ENCODE measurements at regions not wholly inside any gene's neighbourhood (a gene's known extent, or its start where the extent isn't known, plus 50 kb on each side); places are given as distances from the start of the nearest gene placed in this dataset.
"Not testable (repeated sequence)": the region's sequence is repeated elsewhere in the genome, so short reads cannot be mapped to it uniquely, and the experiment has no call there.

DNA sequence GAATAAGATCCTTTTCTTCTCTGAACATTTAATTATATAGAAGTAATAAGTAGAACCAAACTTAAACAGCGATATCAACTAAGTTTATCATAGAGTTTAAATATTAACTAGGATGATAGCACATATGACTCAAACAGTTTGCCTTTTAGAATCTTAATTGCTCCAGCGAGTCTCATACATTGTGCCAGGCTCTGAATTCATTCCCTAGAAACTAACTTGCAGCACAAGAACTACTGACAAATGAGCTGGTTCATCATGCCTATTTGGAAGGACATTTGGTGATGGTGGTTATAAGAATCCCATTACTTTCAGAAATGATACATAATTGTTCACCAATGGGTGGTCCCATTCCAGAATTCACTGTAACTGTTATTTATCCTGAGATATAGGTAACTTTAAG, 1026.6 kb upstream of the DDX18 start:
- ATAC-seq, result no peak
- Mint-ChIP-seq H3K27ac (no peak overlapping the region), H3K4me3 (no peak overlapping the region), H3K4me1 (no peaks in the 10 kb centered on the region), H3K27me3 (no peaks in the 10 kb centered on the region), H3K9me3 (ENCODE audit: low read depth) (no peaks in the 10 kb centered on the region), H3K36me3 (ENCODE audit: low read depth) (no peaks in the 10 kb centered on the region)
- POLR2A ChIA-PET, result no interaction called here
- intact Hi-C loops (cut with DNase I, micrococcal nuclease), result no loop called here
- CTCF ChIA-PET, result no interaction called here
- DNase-seq, result no peak

DNA sequence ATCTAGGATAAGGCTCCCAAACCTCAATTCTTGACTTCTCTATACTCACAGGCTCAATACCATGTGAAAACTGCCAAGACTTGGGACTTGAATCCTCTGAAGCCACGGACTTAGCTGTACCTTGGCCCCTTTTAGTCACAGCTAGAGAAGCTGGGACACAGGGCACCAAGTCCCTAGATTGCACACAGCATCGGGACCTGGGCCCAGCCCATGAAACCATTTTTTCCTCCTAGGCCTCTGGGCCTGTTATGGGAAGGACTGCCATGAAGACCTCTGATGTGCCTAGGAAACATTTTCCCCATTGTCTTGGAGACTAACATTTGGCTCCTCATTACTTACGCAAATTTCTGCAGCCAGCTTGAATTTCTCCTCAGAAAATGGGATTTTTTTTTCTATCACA, 1011.8 kb upstream of the DDX18 start:
- DNase-seq, result no peak
- Mint-ChIP-seq H3K4me3 (no peak overlapping the region), H3K9me3 (ENCODE audit: low read depth) (peaks cover 23% of the 10 kb centered on the region), H3K27me3 (no peaks in the 10 kb centered on the region), H3K36me3 (ENCODE audit: low read depth) (no peaks in the 10 kb centered on the region), H3K27ac (no peak overlapping the region), H3K4me1 (no peaks in the 10 kb centered on the region)
- intact Hi-C loops (cut with DNase I, micrococcal nuclease), result no loop called here
- POLR2A ChIA-PET, result no interaction called here
- no peak for ATAC-seq
- CTCF ChIA-PET, result no interaction called here

DNA sequence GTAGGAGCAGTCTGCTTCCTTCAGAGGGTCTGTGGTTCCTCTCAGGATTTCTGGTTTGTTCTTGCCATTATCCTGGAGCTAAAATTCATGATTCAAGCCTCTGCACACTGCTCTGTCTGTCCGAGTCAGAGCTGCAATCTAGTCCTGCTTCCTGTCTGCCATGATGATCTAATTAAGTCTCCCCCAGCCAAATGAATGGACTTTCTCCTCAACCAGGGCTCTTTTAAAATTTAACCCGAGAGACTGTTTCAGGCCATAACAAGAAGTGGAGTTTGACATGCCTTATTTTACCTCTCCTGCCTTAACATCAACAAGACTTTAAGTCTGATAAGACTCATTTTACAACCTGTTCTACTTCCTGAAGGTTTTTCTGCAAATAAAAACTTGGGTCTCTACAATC, 1009.6 kb upstream of the DDX18 start:
- Mint-ChIP-seq H3K9me3 (ENCODE audit: low read depth) (peaks cover 25% of the 10 kb centered on the region), H3K27me3 (no peaks in the 10 kb centered on the region), H3K4me1 (no peaks in the 10 kb centered on the region), H3K36me3 (ENCODE audit: low read depth) (no peaks in the 10 kb centered on the region), H3K27ac (no peak overlapping the region), H3K4me3 (no peak overlapping the region)
- no peak for ATAC-seq
- no peak for DNase-seq
- CTCF ChIA-PET, result no interaction called here
- POLR2A ChIA-PET, result no interaction called here
- intact Hi-C loops (cut with DNase I, micrococcal nuclease), result no loop called here

DNA sequence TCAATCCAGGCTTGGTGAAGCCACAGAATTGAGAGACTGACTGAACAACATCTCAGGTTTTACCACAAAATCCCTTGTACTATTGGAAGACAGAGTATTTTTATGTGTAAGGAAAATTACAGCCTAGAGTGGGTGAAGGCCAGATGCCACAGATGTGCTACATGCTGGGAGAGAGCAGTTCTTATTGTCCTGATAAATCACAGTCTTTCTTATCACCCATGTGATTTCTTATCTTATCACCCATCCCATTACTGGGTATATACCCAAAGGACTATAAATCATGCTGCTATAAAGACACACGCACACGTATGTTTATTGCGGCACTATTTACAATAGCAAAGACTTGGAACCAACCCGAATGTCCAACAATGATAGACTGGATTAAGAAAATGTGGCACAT, 1008.0 kb upstream of the DDX18 start:
- ATAC-seq; POLR2A ChIA-PET; H3K27me3 Mint-ChIP-seq; CTCF ChIA-PET; H3K4me1 Mint-ChIP-seq; intact Hi-C loops (cut with DNase I, micrococcal nuclease); H3K36me3 Mint-ChIP-seq (ENCODE audit: low read depth); DNase-seq; H3K27ac Mint-ChIP-seq; H3K4me3 Mint-ChIP-seq: not testable (repeated sequence)
- H3K9me3 Mint-ChIP-seq (ENCODE audit: low read depth), result peaks cover 21% of the 10 kb centered on the region

DNA sequence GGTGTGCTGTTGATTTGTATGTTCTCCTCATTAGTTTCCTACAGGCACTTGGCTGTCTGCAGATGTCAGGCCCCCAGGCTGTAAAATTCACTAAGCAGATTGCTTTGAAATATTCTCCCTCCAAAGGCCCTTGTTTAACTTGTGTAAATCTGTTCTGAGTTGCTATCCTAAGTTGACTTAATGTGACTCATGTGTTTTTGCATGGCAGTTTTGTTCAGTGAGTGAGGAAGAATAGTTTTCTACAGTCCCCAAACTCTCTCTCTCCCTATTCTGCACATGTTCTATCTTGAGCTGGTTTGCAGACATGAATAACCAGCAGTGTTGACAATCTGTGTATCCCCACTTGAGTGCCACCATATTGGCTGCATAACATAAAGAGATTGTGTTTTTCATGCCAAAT, 1005.4 kb upstream of the DDX18 start:
- Mint-ChIP-seq H3K36me3 (ENCODE audit: low read depth) (no peaks in the 10 kb centered on the region), H3K9me3 (ENCODE audit: low read depth) (peaks cover 20% of the 10 kb centered on the region), H3K4me1 (no peaks in the 10 kb centered on the region), H3K4me3 (no peak overlapping the region), H3K27ac (no peak overlapping the region), H3K27me3 (no peaks in the 10 kb centered on the region)
- POLR2A ChIA-PET, result no interaction called here
- CTCF ChIA-PET, result no interaction called here
- intact Hi-C loops (cut with DNase I, micrococcal nuclease), result no loop called here
- ATAC-seq (no peak), DNase-seq (no peak)

DNA sequence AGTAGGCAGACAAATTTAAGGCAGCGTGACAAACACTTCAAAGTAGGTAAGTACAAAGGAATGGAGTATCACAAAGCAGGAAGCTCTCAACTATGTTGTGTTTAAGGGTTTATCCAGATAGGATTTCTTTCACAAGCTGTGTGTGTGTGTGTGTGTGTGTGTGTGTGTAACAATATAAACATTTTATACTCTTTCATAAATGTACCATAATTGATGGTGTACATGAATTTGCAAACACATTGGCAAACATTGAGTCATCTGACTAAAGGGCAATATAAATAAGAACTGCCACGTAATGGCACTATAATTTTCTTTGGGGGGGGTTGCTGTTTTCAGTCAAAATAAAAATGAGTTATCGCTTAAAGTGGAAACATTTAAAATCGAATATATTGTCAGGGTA, 1004.4 kb upstream of the DDX18 start:
- ATAC-seq, result no peak
- DNase-seq, result no peak
- CTCF ChIA-PET, result no interaction called here
- no peaks in the 10 kb centered on the region for H3K4me1 Mint-ChIP-seq
- H3K4me3 Mint-ChIP-seq, result no peak overlapping the region
- no peak overlapping the region for H3K27ac Mint-ChIP-seq
- no peaks in the 10 kb centered on the region for H3K36me3 Mint-ChIP-seq (ENCODE audit: low read depth)
- intact Hi-C loops (cut with DNase I, micrococcal nuclease), result no loop called here
- POLR2A ChIA-PET, result no interaction called here
- H3K27me3 Mint-ChIP-seq, result no peaks in the 10 kb centered on the region
- H3K9me3 Mint-ChIP-seq (ENCODE audit: low read depth), result peaks cover 13% of the 10 kb centered on the region

DNA sequence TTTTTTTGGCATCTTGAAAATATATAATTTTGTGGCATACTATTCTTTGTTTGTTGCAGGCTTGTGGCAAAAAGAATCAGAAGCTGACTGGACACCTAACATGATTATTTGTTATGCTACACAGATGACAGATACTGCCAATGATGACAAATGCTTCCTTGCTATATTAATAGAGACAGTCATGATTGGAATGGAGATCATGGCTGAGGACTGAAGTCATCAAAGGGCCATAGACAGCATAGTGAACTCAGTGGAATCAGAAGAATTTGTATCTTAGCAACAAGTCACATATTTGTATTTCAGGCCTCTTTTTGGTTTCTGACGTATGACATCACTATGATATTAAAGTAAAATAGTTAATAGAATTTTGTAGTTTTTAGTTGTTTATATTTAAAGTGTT, 1003.8 kb upstream of the DDX18 start:
- ChIA-PET CTCF (no interaction called here), POLR2A (no interaction called here)
- intact Hi-C loops (cut with DNase I, micrococcal nuclease), result no loop called here
- no peaks in the 10 kb centered on the region for H3K27me3 Mint-ChIP-seq
- DNase-seq, result no peak
- no peak overlapping the region for H3K4me3 Mint-ChIP-seq
- peaks cover 11% of the 10 kb centered on the region for H3K9me3 Mint-ChIP-seq (ENCODE audit: low read depth)
- no peaks in the 10 kb centered on the region for H3K36me3 Mint-ChIP-seq (ENCODE audit: low read depth)
- H3K4me1 Mint-ChIP-seq, result no peaks in the 10 kb centered on the region
- H3K27ac Mint-ChIP-seq, result no peak overlapping the region
- ATAC-seq, result no peak

DNA sequence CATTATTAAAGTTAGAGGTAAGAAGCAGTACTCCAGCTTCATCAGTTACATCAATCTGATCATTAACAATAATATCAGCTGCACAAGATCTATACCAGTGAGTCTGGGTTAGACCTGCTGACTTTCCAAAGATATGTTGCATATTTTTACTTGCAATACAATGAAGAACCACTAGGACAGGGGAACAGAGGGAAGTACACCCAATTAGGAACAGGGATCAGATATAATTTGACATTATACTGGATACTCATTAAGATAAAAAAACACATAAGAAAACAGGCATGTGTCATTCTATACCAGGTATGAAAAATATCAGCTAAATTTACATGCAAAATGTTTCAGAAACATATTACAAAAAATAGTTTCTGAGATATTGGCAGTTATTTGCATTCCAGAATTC, 995.1 kb upstream of the DDX18 start:
- H3K36me3 Mint-ChIP-seq (ENCODE audit: low read depth), result no peaks in the 10 kb centered on the region
- no peak overlapping the region for H3K4me3 Mint-ChIP-seq
- POLR2A ChIA-PET, result no interaction called here
- H3K4me1 Mint-ChIP-seq, result no peaks in the 10 kb centered on the region
- H3K27me3 Mint-ChIP-seq, result no peaks in the 10 kb centered on the region
- ATAC-seq, result no peak
- H3K9me3 Mint-ChIP-seq (ENCODE audit: low read depth), result peaks cover 3% of the 10 kb centered on the region
- intact Hi-C loops (cut with DNase I, micrococcal nuclease), result no loop called here
- no peak overlapping the region for H3K27ac Mint-ChIP-seq
- no peak for DNase-seq
- CTCF ChIA-PET, result no interaction called here

DNA sequence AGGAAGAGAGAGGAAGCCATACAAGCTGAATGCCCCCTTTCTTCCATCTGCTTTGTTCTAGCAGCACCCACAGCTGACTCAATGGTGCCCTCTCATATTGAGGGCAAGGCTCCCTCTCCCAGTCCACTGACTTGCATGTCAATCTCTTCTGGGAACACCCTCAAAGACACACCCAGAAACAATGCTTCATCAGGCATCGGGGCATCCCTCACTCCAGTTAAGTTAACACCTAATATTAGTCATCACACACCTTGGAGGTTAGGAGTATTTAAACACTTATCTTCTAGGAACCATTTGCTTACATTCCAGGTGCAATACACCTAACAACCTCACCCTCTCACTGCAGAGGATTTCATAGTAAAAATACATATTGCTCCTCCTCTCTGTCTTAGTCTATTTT, 993.5 kb upstream of the DDX18 start:
- DNase-seq (no peak), ATAC-seq (no peak)
- Mint-ChIP-seq H3K4me3 (no peak overlapping the region), H3K27ac (no peak overlapping the region), H3K36me3 (ENCODE audit: low read depth) (no peaks in the 10 kb centered on the region), H3K9me3 (ENCODE audit: low read depth) (peaks cover 4% of the 10 kb centered on the region), H3K27me3 (no peaks in the 10 kb centered on the region), H3K4me1 (no peaks in the 10 kb centered on the region)
- intact Hi-C loops (cut with DNase I, micrococcal nuclease), result no loop called here
- ChIA-PET CTCF (no interaction called here), POLR2A (no interaction called here)

DNA sequence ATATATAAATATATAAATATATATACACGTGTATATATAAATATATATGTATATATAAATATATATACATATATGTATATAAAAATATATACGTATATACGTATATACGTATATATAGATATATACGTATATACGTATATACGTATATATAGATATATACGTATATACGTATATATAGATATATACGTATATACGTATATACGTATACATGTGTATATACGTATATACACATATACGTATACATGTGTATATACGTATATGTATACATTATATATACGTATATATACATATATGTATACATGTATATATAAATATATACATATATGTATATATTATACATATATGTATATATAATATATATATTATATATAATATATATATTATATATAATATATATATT, 984.9 kb upstream of the DDX18 start:
- ATAC-seq; H3K27ac Mint-ChIP-seq; H3K36me3 Mint-ChIP-seq (ENCODE audit: low read depth); H3K4me1 Mint-ChIP-seq; DNase-seq; POLR2A ChIA-PET; H3K27me3 Mint-ChIP-seq; CTCF ChIA-PET; H3K4me3 Mint-ChIP-seq; intact Hi-C loops (cut with DNase I, micrococcal nuclease); H3K9me3 Mint-ChIP-seq (ENCODE audit: low read depth): not testable (repeated sequence)

DNA sequence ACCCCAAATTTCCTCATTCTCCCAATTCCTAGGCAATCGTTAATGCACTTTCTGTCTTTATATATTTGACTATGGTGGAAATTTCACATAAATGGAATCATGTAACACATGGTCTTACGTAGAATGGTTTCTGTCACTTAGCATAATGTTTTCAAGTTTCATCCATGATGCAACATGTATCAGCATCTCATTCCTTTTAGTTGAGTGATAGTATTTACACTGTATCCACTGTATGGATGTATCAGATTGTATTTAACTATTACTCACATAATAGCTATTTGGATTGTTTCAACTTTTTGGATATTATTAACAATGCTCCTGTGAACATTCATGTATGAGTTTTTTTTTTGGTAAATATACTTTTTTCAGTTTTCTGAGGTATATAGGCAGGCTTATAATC, 982.3 kb upstream of the DDX18 start:
- ATAC-seq (no peak), DNase-seq (no peak)
- CTCF ChIA-PET, result no interaction called here
- no peaks in the 10 kb centered on the region for H3K4me1 Mint-ChIP-seq
- intact Hi-C loops (cut with DNase I, micrococcal nuclease), result no loop called here
- no peaks in the 10 kb centered on the region for H3K36me3 Mint-ChIP-seq (ENCODE audit: low read depth)
- no peak overlapping the region for H3K4me3 Mint-ChIP-seq
- no peaks in the 10 kb centered on the region for H3K27me3 Mint-ChIP-seq
- H3K9me3 Mint-ChIP-seq (ENCODE audit: low read depth), result peaks cover 9% of the 10 kb centered on the region
- no peak overlapping the region for H3K27ac Mint-ChIP-seq
- POLR2A ChIA-PET, result interaction anchor here (0.6 kb wide), 1 partner anchor 1335 kb away, joined by 5 read pairs; no protein-coding TSS in a partner anchor

DNA sequence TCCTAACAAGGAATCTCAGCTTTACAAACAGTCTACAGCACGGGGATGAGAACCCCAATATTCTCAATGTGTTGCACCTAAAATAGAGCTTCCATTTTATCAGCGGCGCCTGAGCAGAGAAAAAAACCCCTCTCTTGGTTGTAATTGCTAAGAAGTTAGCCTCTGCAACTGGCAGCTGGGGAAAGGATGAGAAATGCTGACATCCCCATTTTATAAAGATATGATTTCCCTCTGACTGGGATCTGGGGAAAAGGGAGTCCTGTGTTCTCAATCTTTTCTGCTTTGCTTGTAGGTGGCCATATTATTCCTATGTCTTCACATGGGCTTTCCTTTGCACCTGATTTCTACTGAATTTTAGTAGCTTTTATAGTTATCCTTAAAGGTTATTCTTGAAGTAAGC, 981.4 kb upstream of the DDX18 start:
- H3K4me1 Mint-ChIP-seq, result no peaks in the 10 kb centered on the region
- H3K36me3 Mint-ChIP-seq (ENCODE audit: low read depth), result no peaks in the 10 kb centered on the region
- intact Hi-C loops (cut with DNase I, micrococcal nuclease), result no loop called here
- ChIA-PET CTCF (interaction anchor here (0.6 kb wide), 1 partner anchor 656 kb away, joined by 3 read pairs; no protein-coding TSS in a partner anchor), POLR2A (no interaction called here)
- no peak for DNase-seq
- ATAC-seq, result no peak
- no peak overlapping the region for H3K27ac Mint-ChIP-seq
- peaks cover 8% of the 10 kb centered on the region for H3K9me3 Mint-ChIP-seq (ENCODE audit: low read depth)
- H3K27me3 Mint-ChIP-seq, result no peaks in the 10 kb centered on the region
- no peak overlapping the region for H3K4me3 Mint-ChIP-seq

DNA sequence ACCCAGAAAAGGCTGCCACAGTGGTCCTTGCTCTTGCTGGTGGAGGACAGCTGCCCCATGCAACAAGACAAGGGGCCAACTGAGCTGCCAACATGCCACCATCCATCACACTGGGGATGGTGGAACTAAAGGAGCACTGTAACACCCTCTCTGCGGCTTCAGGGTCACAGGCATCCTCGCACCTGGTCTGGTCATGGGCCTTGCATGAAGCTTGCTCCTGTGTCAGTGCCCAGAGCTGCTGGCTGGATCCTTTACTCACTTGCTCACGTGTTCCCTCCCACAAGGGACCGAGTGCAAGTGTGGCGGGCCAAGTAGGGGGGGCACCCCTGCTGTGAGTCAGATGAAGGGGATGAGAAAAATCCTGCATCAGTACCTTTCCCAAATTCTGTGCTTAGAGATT, 972.3 kb upstream of the DDX18 start:
- no peaks in the 10 kb centered on the region for H3K36me3 Mint-ChIP-seq (ENCODE audit: low read depth)
- intact Hi-C loops (cut with DNase I, micrococcal nuclease), result no loop called here

More for the DNA sequence above, 972.3 kb upstream of the DDX18 start:
- ATAC-seq, result no peak
- H3K4me1 Mint-ChIP-seq, result no peaks in the 10 kb centered on the region
- no peak overlapping the region for H3K4me3 Mint-ChIP-seq
- POLR2A ChIA-PET, result no interaction called here
- no peak overlapping the region for H3K27ac Mint-ChIP-seq
- H3K27me3 Mint-ChIP-seq, result no peaks in the 10 kb centered on the region
- CTCF ChIA-PET, result no interaction called here
- DNase-seq, result no peak
- peaks cover 15% of the 10 kb centered on the region for H3K9me3 Mint-ChIP-seq (ENCODE audit: low read depth)

Data from activated CD4-positive, alpha-beta T cell treated with anti-CD3 and anti-CD28 coated beads for 36 hours (primary cell).